SK-N-SH (cell line): ENCODE measurements at regions not wholly inside any gene's neighbourhood (a gene's known extent, or its start where the extent isn't known, plus 50 kb on each side); places are given as distances from the start of the nearest gene placed in this dataset.

ENCODE experiments used
- CTCF ChIA-PET: fragments of 300-600, 350-600 bp; formaldehyde crosslinking; extraction: SDS; loops from one replicate; lab custom pipeline; 2021; lab: Yijun Ruan, JAX
- POLR2A ChIA-PET: fragments of 350-600 bp; sonication (Branson Sonifier 250); formaldehyde crosslinking; extraction: SDS; loops from one replicate; lab custom pipeline; 2020; ENCODE audit warnings: antibody characterized with exemption, inconsistent platforms; lab: Yijun Ruan, JAX
- DNase-seq: peaks from one replicate; pipeline ENCODE4 v3.0.0; 2012
- H2AFZ ChIP-seq: fragments of 200-600 bp; sonication (generic); 2 replicates; pipeline ENCODE4 v1.8.1; 2016; ENCODE audit warnings: antibody characterized with exemption, mild to moderate bottlenecking, low read depth
- H3F3A ChIP-seq: fragments of 200-600 bp; sonication (generic); replicated peaks from 2 replicates; pipeline ENCODE3; 2016; ENCODE audit warnings: antibody characterized with exemption, mild to moderate bottlenecking; ENCODE audit not compliant: insufficient read depth
- H3K27ac ChIP-seq, 2 experiments: fragments of 200-500 bp in 1 of 2; fragments of 200-600 bp in 1 of 2; sonication (Bioruptor generic) in 1 of 2; sonication (generic), shearing (Covaris generic) in 1 of 2; 2 replicates each; pipeline versions ENCODE4 v1.5.1 to v1.6.1; 2014 to 2016; ENCODE audit warnings: low read depth in 2 of 2, inconsistent platforms in 1 of 2, low read length in 1 of 2, mild to moderate bottlenecking in 1 of 2, mixed read lengths in 1 of 2
- H3K27me3 ChIP-seq: fragments of 200-600 bp; sonication (generic), shearing (Covaris generic); 2 replicates; pipeline ENCODE4 v1.6.1; 2016; ENCODE audit warnings: mixed run types; ENCODE audit not compliant: insufficient read depth
- H3K36me3 ChIP-seq, 2 experiments: fragments of 200-500 bp in 1 of 2; fragments of 200-600 bp in 1 of 2; sonication (Bioruptor generic) in 1 of 2; sonication (generic) in 1 of 2; replicated peaks in 1 of 2; 2 replicates each; pipeline versions ENCODE3 to v1.5.1; 2014 to 2016; ENCODE audit warnings: low read length in 1 of 2, mild to moderate bottlenecking in 1 of 2; ENCODE audit not compliant: insufficient read depth in 2 of 2, control insufficient read depth in 1 of 2
- H3K4me1 ChIP-seq, 2 experiments: fragments of 200-500 bp in 1 of 2; fragments of 200-600 bp in 1 of 2; sonication (Bioruptor generic) in 1 of 2; sonication (generic), shearing (Covaris generic) in 1 of 2; 2 replicates each; pipeline versions ENCODE4 v1.5.1 to v1.6.1; 2014 to 2016; ENCODE audit warnings: low read depth in 1 of 2, low read length in 1 of 2, mixed run types in 1 of 2; ENCODE audit not compliant: insufficient read depth in 2 of 2, control insufficient read depth in 1 of 2
- H3K4me2 ChIP-seq: fragments of 200-600 bp; sonication (generic), shearing (Covaris generic); 2 replicates; pipeline ENCODE4 v1.6.1; 2017; ENCODE audit warnings: mixed run types
- H3K4me3 ChIP-seq, 2 experiments: fragments of 200-500 bp in 1 of 2; fragments of 200-600 bp in 1 of 2; sonication (Bioruptor generic) in 1 of 2; sonication (generic), shearing (Covaris generic) in 1 of 2; 2 replicates each; pipeline versions ENCODE4 v1.5.1 to v1.8.1; 2014 to 2016; ENCODE audit warnings: low read depth in 2 of 2, inconsistent platforms in 1 of 2, low read length in 1 of 2, mild to moderate bottlenecking in 1 of 2, mixed read lengths in 1 of 2, moderate library complexity in 1 of 2
- H3K79me2 ChIP-seq: fragments of 200-600 bp; sonication (generic); 2 replicates; pipeline ENCODE4 v1.8.1; 2017; ENCODE audit warnings: mild to moderate bottlenecking; ENCODE audit not compliant: insufficient read depth
- H3K9ac ChIP-seq: fragments of 200-600 bp; sonication (generic); 2 replicates; pipeline ENCODE4 v1.6.1; 2017; ENCODE audit warnings: mixed run types
- H3K9me2 ChIP-seq: fragments of 200-600 bp; sonication (generic); 2 replicates; pipeline ENCODE4 v1.6.1; 2017; ENCODE audit warnings: mixed run types
- H3K9me3 ChIP-seq: fragments of 200-600 bp; sonication (generic); 2 replicates; pipeline ENCODE4 v1.6.1; 2017; ENCODE audit warnings: mixed run types, mild to moderate bottlenecking, moderate library complexity
- H4K20me1 ChIP-seq: fragments of 200-600 bp; sonication (generic); 2 replicates; pipeline ENCODE4 v1.6.1; 2017; ENCODE audit warnings: mild to moderate bottlenecking, mixed run types; ENCODE audit not compliant: insufficient read depth
- CTCF ChIP-seq: fragments of 200-600 bp; sonication (generic); IDR thresholded peaks from 2 replicates; pipeline ENCODE4 v1.6.1; 2017; ENCODE audit warnings: antibody characterized with exemption, mild to moderate bottlenecking, moderate library complexity
- ELF1 ChIP-seq: IDR thresholded peaks from 2 replicates; pipeline ENCODE4 v1.4.0; 2012
- FOXJ3 ChIP-seq: sonication (generic); formaldehyde crosslinking; IDR thresholded peaks from 2 replicates; pipeline ENCODE4 v1.5.1; 2020; ENCODE audit warnings: mild to moderate bottlenecking, missing genetic modification reagents
- FOXM1 ChIP-seq: IDR thresholded peaks from 2 replicates; pipeline ENCODE4 v1.4.0; 2012; ENCODE audit warnings: low read depth, mild to moderate bottlenecking
- MXI1 ChIP-seq: IDR thresholded peaks from 2 replicates; pipeline ENCODE4 v1.6.1; 2012; ENCODE audit warnings: mild to moderate bottlenecking, low read depth, low read length, improper control_type of control experiment
- NFIC ChIP-seq: IDR thresholded peaks from 2 replicates; pipeline ENCODE4 v1.4.0; 2012; ENCODE audit warnings: borderline replicate concordance
- RAD21 ChIP-seq: IDR thresholded peaks from 2 replicates; pipeline ENCODE4 v1.6.1; 2012; ENCODE audit warnings: mild to moderate bottlenecking, low read length
- RCOR1 ChIP-seq: fragments of 150-350 bp; IDR thresholded peaks from 2 replicates; pipeline ENCODE4 v1.6.1; 2017; ENCODE audit warnings: antibody characterized with exemption, low read length
- RFX5 ChIP-seq: IDR thresholded peaks from 2 replicates; pipeline ENCODE4 v1.6.1; 2012; ENCODE audit warnings: mild to moderate bottlenecking, improper control_type of control experiment, low read length
- RXRA ChIP-seq: IDR thresholded peaks from 2 replicates; pipeline ENCODE4 v1.4.0; 2012; ENCODE audit warnings: low read depth, mild to moderate bottlenecking, borderline replicate concordance
- TCF12 ChIP-seq: IDR thresholded peaks from 2 replicates; pipeline ENCODE4 v1.4.0; 2012
- YY1 ChIP-seq: IDR thresholded peaks from 2 replicates; pipeline ENCODE4 v1.4.0; 2012; ENCODE audit warnings: low read depth, mild to moderate bottlenecking
- WGBS: methylation state at CpG from one replicate; pipeline ENCODE4 v1.1.6; 2017; ENCODE audit warnings: low lambda C conversion rate; 5-methylcytosine and 5-hydroxymethylcytosine counted together
- TF ChIP-seq, protein P1 (sequence below): IDR thresholded peaks from 2 replicates; pipeline ENCODE4 v1.4.0; 2012; ENCODE audit warnings: low read depth, borderline replicate concordance
- TF ChIP-seq, protein P2 (sequence below): fragments of 150-350 bp; IDR thresholded peaks from 2 replicates; pipeline ENCODE4 v1.6.1; 2016; ENCODE audit warnings: mild to moderate bottlenecking, low read depth, low read length
- TF ChIP-seq, protein P3 (sequence below): IDR thresholded peaks from 2 replicates; pipeline ENCODE4 v1.4.0; 2012; ENCODE audit warnings: low read depth, borderline replicate concordance

GRCh38 chr2:59463426-59463825, 1090.0 kb downstream of the BCL11A start:
- Histone ChIP-seq H4K20me1 (no peaks in the 10 kb centered on the region), H3K27ac (no peak overlapping the region), H3K4me2 (no peak overlapping the region), H3K4me1 (no peaks in the 10 kb centered on the region; a peak in 1 of 4 replicates), H3F3A (no peaks in the 10 kb centered on the region), H3K79me2 (no peaks in the 10 kb centered on the region), H3K27me3 (no peaks in the 10 kb centered on the region), H3K9ac (no peak overlapping the region), H2AFZ (no peak overlapping the region), H3K36me3 (no peaks in the 10 kb centered on the region), H3K4me3 (no peak overlapping the region), H3K9me2 (no peaks in the 10 kb centered on the region), H3K9me3 (0 out of 2 replicates have a peak, but pooled peaks cover 3% of the 10 kb centered on the region)
- no peak for DNase-seq
- 4% methylated on average over 4 of the region's 4 CpGs for WGBS
- no peak for TF ChIP-seq NFIC
- TF ChIP-seq RCOR1 = no peak
- no peak for TF ChIP-seq FOXM1
- TF ChIP-seq RAD21 = no peak
- no peak for TF ChIP-seq TCF12
- TF ChIP-seq YY1 = no peak
- TF ChIP-seq, protein P1, sequence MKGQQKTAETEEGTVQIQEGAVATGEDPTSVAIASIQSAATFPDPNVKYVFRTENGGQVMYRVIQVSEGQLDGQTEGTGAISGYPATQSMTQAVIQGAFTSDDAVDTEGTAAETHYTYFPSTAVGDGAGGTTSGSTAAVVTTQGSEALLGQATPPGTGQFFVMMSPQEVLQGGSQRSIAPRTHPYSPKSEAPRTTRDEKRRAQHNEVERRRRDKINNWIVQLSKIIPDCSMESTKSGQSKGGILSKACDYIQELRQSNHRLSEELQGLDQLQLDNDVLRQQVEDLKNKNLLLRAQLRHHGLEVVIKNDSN = no peak
- TF ChIP-seq, protein P2, sequence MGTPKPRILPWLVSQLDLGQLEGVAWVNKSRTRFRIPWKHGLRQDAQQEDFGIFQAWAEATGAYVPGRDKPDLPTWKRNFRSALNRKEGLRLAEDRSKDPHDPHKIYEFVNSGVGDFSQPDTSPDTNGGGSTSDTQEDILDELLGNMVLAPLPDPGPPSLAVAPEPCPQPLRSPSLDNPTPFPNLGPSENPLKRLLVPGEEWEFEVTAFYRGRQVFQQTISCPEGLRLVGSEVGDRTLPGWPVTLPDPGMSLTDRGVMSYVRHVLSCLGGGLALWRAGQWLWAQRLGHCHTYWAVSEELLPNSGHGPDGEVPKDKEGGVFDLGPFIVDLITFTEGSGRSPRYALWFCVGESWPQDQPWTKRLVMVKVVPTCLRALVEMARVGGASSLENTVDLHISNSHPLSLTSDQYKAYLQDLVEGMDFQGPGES = no peak
- TF ChIP-seq RFX5 = no peak
- TF ChIP-seq RXRA = no peak
- TF ChIP-seq CTCF = no peak
- no peak for TF ChIP-seq FOXJ3
- TF ChIP-seq, protein P3, sequence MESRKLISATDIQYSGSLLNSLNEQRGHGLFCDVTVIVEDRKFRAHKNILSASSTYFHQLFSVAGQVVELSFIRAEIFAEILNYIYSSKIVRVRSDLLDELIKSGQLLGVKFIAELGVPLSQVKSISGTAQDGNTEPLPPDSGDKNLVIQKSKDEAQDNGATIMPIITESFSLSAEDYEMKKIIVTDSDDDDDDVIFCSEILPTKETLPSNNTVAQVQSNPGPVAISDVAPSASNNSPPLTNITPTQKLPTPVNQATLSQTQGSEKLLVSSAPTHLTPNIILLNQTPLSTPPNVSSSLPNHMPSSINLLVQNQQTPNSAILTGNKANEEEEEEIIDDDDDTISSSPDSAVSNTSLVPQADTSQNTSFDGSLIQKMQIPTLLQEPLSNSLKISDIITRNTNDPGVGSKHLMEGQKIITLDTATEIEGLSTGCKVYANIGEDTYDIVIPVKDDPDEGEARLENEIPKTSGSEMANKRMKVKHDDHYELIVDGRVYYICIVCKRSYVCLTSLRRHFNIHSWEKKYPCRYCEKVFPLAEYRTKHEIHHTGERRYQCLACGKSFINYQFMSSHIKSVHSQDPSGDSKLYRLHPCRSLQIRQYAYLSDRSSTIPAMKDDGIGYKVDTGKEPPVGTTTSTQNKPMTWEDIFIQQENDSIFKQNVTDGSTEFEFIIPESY = no peak
- no peak for TF ChIP-seq MXI1
- no peak for TF ChIP-seq ELF1
- POLR2A ChIA-PET = no interaction called here
- CTCF ChIA-PET = no interaction called here
